Natural killer cell (primary cell): ENCODE measurements at regions not wholly inside any gene's neighbourhood (a gene's known extent, or its start where the extent isn't known, plus 50 kb on each side); places are given as distances from the start of the nearest gene placed in this dataset.

Experiments
- ATAC-seq, 3 donors: fragments of 150-1000 bp in 2 of 3; fragments of 200-7000 bp in 1 of 3; cut with Tn5 transposase; 1 replicate in 1 of 3; 2 replicates in 2 of 3; pipeline ENCODE4 v1.10.0; 2021; ENCODE audit warnings: mild to moderate bottlenecking in 2 of 3, moderate library complexity in 2 of 3
- DNase-seq, 2 donors: peaks; one replicate each; pipeline versions ENCODE4 v3.0.0 to v3.0.0-alpha.2; 2013 to 2021; ENCODE audit warnings: mixed read lengths in 1 of 2
- H3K27ac ChIP-seq: one replicate; pipeline ENCODE4 v1.5.1; 2013; ENCODE audit warnings: mild to moderate bottlenecking, low read length
- H3K27me3 ChIP-seq: one replicate; pipeline ENCODE4 v1.6.1; 2013; ENCODE audit warnings: low read length; ENCODE audit not compliant: control insufficient read depth, insufficient read depth
- H3K36me3 ChIP-seq: one replicate; pipeline ENCODE4 v1.6.1; 2013; ENCODE audit warnings: low read length; ENCODE audit not compliant: control insufficient read depth, insufficient read depth
- H3K4me1 ChIP-seq: one replicate; pipeline ENCODE4 v1.6.1; 2013; ENCODE audit warnings: low read length; ENCODE audit not compliant: control insufficient read depth, insufficient read depth
- H3K4me3 ChIP-seq: one replicate; pipeline ENCODE4 v1.5.1; 2013; ENCODE audit warnings: low read length
- H3K9me3 ChIP-seq: one replicate; pipeline ENCODE4 v1.6.1; 2013; ENCODE audit warnings: low read length; ENCODE audit not compliant: control insufficient read depth, insufficient read depth
- H3K27ac Mint-ChIP-seq, 2 donors: one replicate each; pipeline ENCODE4 v1.8.0; 2022; ENCODE audit warnings: mild to moderate bottlenecking in 2 of 2, mixed read lengths in 2 of 2, moderate library complexity in 1 of 2
- H3K27me3 Mint-ChIP-seq, 2 donors: one replicate each; pipeline ENCODE4 v1.8.0; 2022; ENCODE audit warnings: low read depth in 2 of 2, mixed read lengths in 2 of 2
- H3K36me3 Mint-ChIP-seq: one replicate; pipeline ENCODE4 v1.8.0; 2022; ENCODE audit warnings: mixed read lengths
- H3K4me1 Mint-ChIP-seq, 2 donors: one replicate each; pipeline ENCODE4 v1.8.0; 2022; ENCODE audit warnings: mixed read lengths in 2 of 2
- H3K4me3 Mint-ChIP-seq: one replicate; pipeline ENCODE4 v1.8.0; 2022; ENCODE audit warnings: mild to moderate bottlenecking, moderate library complexity, mixed read lengths
- H3K9me3 Mint-ChIP-seq, 2 donors: one replicate each; pipeline ENCODE4 v1.8.0; 2022; ENCODE audit warnings: mixed read lengths in 2 of 2
- CTCF ChIP-seq: fragments of 200-600 bp; IDR thresholded peaks from one replicate; pipeline ENCODE4 v1.8.0; 2022; ENCODE audit warnings: antibody characterized with exemption
- WGBS: methylation state at CpG from one replicate; pipeline ENCODE4 v1.1.7; 2013; ENCODE audit warnings: missing lambda C conversion rate; ENCODE audit not compliant: insufficient coverage; 5-methylcytosine and 5-hydroxymethylcytosine counted together
- intact Hi-C: fragments of 100-400 bp; cut with micrococcal nuclease; formaldehyde crosslinking; loops from one replicate; pipeline ENCODE4 v1.14.2; 2022

GRCh38 chr15:97791824-97792792 lies 168.4 kb upstream of the ARRDC4 start:
- Mint-ChIP-seq H3K9me3 (no peaks in the 10 kb centered on the region), H3K27ac (no peak overlapping the region), H3K4me1 (no peaks in the 10 kb centered on the region), H3K4me3 (no peak overlapping the region), H3K27me3 (peaks cover 8 to 9% of the 10 kb centered on the region in 2 donors), H3K36me3 (no peaks in the 10 kb centered on the region)
- H3K9me3 ChIP-seq, result no peaks in the 10 kb centered on the region
- H3K4me3 ChIP-seq, result no peak overlapping the region
- no peaks in the 10 kb centered on the region for H3K4me1 ChIP-seq
- WGBS, result 73% methylated on average over 14 of the region's 17 CpGs
- DNase-seq (no peak), ATAC-seq (no peak)
- no peak for TF ChIP-seq CTCF
- no peaks in the 10 kb centered on the region for H3K27me3 ChIP-seq
- no peaks in the 10 kb centered on the region for H3K36me3 ChIP-seq
- H3K27ac ChIP-seq, result no peak overlapping the region
- intact Hi-C loops, result no loop called here

- DNase-seq, result no peak
- Mint-ChIP-seq H3K27me3 (peaks cover 0 to 6% of the 10 kb centered on the region in 2 donors), H3K36me3 (no peaks in the 10 kb centered on the region), H3K4me1 (no peaks in the 10 kb centered on the region), H3K9me3 (no peaks in the 10 kb centered on the region), H3K4me3 (no peak overlapping the region), H3K27ac (no peak overlapping the region)
- Histone ChIP-seq H3K4me1 (no peaks in the 10 kb centered on the region), H3K27ac (no peak overlapping the region), H3K27me3 (no peaks in the 10 kb centered on the region), H3K4me3 (no peak overlapping the region), H3K36me3 (no peaks in the 10 kb centered on the region), H3K9me3 (no peaks in the 10 kb centered on the region)
- intact Hi-C loops, result no loop called here
- WGBS, result 78% methylated on average over 2 of the region's 3 CpGs
- no peak for ATAC-seq
- TF ChIP-seq CTCF, result no peak
Observed at GRCh38 chr15:97804950-97805349, 155.6 kb upstream of the ARRDC4 start.

- H3K9me3 Mint-ChIP-seq, result peaks cover 0 to 2% of the 10 kb centered on the region in 2 donors
- no peaks in the 10 kb centered on the region for H3K27me3 Mint-ChIP-seq
- DNase-seq, result no peak
- no peak for TF ChIP-seq CTCF
- H3K4me3 Mint-ChIP-seq, result no peak overlapping the region
- H3K4me1 ChIP-seq, result no peaks in the 10 kb centered on the region
- H3K4me1 Mint-ChIP-seq, result no peaks in the 10 kb centered on the region
- no peaks in the 10 kb centered on the region for H3K36me3 Mint-ChIP-seq
- 83% methylated on average over 6 of the region's 6 CpGs for WGBS
- H3K9me3 ChIP-seq, result no peaks in the 10 kb centered on the region
- intact Hi-C loops, result no loop called here
- no peak overlapping the region for H3K27ac Mint-ChIP-seq
- ATAC-seq, result no peak
- H3K27me3 ChIP-seq, result no peaks in the 10 kb centered on the region
- no peaks in the 10 kb centered on the region for H3K36me3 ChIP-seq
- no peak overlapping the region for H3K4me3 ChIP-seq
- no peak overlapping the region for H3K27ac ChIP-seq
Observed at GRCh38 chr15:97806766-97807165, 153.7 kb upstream of the ARRDC4 start.
